ACC112 (cell line): ENCODE measurements at regions not wholly inside any gene's neighbourhood (a gene's known extent, or its start where the extent isn't known, plus 50 kb on each side); places are given as distances from the start of the nearest gene placed in this dataset.

ENCODE experiments used
- H2AFZ ChIP-seq: fragments of 200-600 bp; sonication (generic); one replicate; pipeline ENCODE4 v1.6.0; 2017; ENCODE audit warnings: antibody characterized with exemption, low read length; ENCODE audit not compliant: unreplicated experiment
- H3K27ac ChIP-seq: fragments of 200-600 bp; sonication (generic); 2 replicates; pipeline ENCODE4 v1.5.1; 2014; ENCODE audit warnings: low read depth, mild to moderate bottlenecking, antibody characterized with exemption, low read length, moderate library complexity
- H3K27me3 ChIP-seq: fragments of 200-600 bp; sonication (generic); 2 replicates; pipeline ENCODE4 v1.6.1; 2014; ENCODE audit warnings: mild to moderate bottlenecking, antibody characterized with exemption, low read length, moderate library complexity, mixed read lengths; ENCODE audit not compliant: insufficient read depth
- H3K36me3 ChIP-seq: fragments of 200-600 bp; sonication (generic); 2 replicates; pipeline ENCODE4 v1.6.1; 2016; ENCODE audit warnings: mild to moderate bottlenecking, antibody characterized with exemption, low read length, moderate library complexity, mixed read lengths; ENCODE audit not compliant: insufficient read depth
- H3K4me1 ChIP-seq: fragments of 200-600 bp; sonication (generic); one replicate; pipeline ENCODE4 v1.6.1; 2016; ENCODE audit warnings: low read length, mixed read lengths; ENCODE audit not compliant: insufficient read depth, unreplicated experiment, control insufficient read depth
- H3K4me3 ChIP-seq: fragments of 200-600 bp; sonication (generic); 2 replicates; pipeline ENCODE4 v1.5.1; 2014; ENCODE audit warnings: mild to moderate bottlenecking, low read depth, low read length
- H3K79me2 ChIP-seq: fragments of 200-600 bp; sonication (generic); one replicate; pipeline ENCODE4 v1.6.0; 2016; ENCODE audit warnings: low read length; ENCODE audit not compliant: control insufficient read depth, unreplicated experiment, insufficient read depth

DNA sequence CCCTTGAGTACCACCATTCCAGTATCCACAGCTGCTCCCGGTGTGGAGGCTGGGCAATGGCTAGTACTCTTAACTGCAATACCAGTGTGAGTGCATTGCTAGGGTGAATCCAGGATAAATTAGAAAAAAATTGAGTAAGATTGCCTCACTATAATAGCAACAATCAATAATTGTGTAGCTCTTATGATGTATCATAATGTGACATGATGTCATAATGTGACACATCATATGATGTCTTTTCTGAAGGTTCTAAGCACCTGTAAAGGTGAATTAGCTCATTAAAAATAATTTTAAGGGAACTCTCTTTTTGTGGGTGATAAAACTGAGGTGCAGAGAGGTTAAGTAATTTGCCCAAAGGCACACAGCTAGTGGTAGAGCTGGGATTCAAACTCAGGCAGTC, 424.4 kb downstream of the HLX start:
- Histone ChIP-seq H3K36me3 (no peaks in the 10 kb centered on the region), H3K27me3 (no peaks in the 10 kb centered on the region), H3K79me2 (no peaks in the 10 kb centered on the region), H2AFZ (no peak overlapping the region), H3K27ac (no peak overlapping the region), H3K4me1 (no peaks in the 10 kb centered on the region), H3K4me3 (no peak overlapping the region)

DNA sequence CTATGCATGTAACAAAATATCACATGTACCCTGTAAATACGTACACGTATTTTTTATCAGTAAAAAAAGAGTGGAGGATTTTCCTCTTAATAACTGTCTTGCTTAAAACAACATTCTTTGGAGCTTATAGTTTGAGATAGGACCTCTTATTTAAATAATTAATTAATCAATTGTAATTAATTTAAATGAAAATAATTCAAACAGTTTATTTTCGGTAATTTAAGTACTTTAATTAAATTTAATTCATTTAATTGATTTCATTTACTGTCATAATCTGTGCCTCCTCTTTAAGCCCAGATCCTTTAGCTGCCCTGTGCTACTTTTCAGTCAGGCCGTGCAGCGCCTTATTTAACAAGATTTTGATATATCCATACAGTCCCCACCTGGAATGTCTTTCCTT, 427.0 kb downstream of the HLX start:
- Histone ChIP-seq H3K4me3 (no peak overlapping the region), H3K27me3 (no peaks in the 10 kb centered on the region), H3K4me1 (no peaks in the 10 kb centered on the region), H2AFZ (no peak overlapping the region), H3K36me3 (no peaks in the 10 kb centered on the region), H3K27ac (no peak overlapping the region), H3K79me2 (no peaks in the 10 kb centered on the region)

DNA sequence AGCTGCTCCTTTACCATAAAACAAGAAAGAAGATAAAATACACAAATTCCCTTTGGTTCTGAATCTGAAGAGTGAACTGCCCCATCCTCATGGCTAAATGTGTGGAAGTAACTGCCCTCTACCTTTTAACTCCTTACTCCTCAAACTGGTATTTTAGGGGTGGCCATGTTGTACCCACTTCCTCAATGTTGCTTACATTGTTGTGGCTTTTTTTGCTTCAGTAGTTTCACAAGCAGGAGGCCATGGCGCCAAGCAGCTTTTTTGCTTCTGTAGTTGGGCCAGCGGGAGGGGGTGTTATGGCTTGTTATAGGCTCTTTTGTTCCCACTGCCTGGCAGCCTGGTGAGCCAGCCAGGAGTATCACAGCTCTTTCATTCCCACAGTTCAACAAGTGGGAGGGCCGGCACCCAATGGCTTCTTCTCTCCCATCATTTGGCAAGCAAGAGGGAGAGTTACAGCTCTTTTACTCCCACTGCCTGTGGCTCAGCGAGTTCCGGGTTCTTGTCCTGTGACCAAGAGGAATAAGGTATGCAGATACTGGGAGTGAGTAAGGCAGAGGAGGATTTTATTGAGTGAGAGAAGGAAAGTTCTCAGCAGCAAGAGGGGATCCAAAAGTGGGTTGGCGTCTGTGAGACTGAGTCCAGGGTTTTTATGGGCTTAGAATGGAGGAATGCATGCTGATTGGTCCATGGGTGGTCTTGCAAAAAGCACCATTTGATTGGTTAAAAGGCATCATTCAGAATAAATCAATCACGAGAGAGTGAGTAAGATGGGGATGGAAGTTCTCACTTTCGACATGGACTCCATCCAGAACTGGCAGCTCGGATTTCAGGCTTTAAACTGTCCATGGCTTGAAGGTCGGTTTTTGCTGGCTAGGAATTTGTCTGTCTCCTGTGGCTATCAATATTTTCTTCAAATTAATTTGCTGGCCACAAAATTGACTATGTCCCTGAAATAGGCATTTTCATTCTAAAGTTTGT, 429.6 kb downstream of the HLX start:
- H3K27me3 ChIP-seq = no peaks in the 10 kb centered on the region
- H3K27ac ChIP-seq = no peak overlapping the region
- H3K79me2 ChIP-seq = no peaks in the 10 kb centered on the region
- no peaks in the 10 kb centered on the region for H3K36me3 ChIP-seq
- no peak overlapping the region for H3K4me3 ChIP-seq
- no peak overlapping the region for H2AFZ ChIP-seq
- H3K4me1 ChIP-seq = peaks cover 4% of the 10 kb centered on the region

DNA sequence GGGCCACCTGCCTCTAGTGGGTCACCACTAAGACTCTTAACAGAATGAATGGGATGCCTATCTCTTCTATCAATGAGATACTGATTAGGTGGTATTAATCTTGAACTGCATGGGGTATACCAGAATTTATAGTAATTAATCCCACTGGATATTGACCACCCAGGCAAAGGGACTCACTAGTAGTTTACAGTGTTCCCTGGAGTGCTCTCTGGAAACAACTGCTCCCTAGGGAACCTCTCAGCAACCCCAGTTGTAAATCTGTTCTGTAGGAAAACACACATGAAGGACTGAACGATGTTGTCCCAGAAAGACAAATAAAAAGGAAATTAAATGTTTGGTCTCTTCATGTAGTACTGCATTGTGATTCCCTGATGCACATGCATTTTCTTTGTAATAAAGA, 430.5 kb downstream of the HLX start:
- Histone ChIP-seq H2AFZ (no peak overlapping the region), H3K27me3 (no peaks in the 10 kb centered on the region), H3K4me1 (peaks cover 11% of the 10 kb centered on the region), H3K4me3 (no peak overlapping the region), H3K79me2 (no peaks in the 10 kb centered on the region), H3K27ac (no peak overlapping the region), H3K36me3 (no peaks in the 10 kb centered on the region)

DNA sequence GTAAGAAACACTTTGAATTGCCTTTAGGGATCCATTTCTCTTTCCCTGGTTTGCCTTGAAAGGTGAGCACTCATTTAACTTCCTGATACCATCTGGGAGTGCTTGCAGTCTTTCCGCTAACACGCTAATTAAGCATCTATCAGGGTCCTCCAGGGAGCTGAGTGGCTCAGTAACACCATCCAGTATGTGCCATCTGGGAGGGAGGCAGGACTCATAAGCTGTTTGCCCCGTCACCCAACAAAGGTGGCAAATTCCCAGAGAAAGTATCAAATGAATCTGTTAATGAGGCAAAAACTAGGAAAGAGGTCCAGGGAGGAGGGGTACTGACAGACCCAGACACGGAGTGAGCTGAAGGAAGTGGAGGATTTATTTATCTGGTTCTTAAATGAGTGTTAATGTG, 430.9 kb downstream of the HLX start:
- Histone ChIP-seq H2AFZ (no peak overlapping the region), H3K27me3 (no peaks in the 10 kb centered on the region), H3K4me1 (peaks cover 16% of the 10 kb centered on the region), H3K36me3 (no peaks in the 10 kb centered on the region), H3K79me2 (no peaks in the 10 kb centered on the region), H3K27ac (no peak overlapping the region), H3K4me3 (no peak overlapping the region)

DNA sequence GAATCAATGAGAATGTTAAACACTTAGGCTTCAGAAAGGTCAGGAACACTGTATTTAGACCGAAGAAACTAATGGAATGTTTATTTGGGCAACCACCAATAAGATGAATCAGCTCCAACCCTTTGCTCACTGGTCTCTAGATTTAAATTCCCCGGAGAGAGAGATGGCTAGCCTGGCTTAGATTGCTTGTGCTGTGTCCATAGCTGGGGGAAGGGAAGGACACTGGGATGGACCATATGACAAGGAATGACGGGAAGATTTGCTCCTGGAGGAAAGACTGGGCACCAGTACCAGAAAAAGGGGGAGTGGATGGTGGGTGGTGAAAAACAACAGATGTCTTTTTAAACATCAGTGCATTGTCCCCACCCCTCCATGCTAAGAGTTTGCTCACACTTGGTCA, 426.6 kb downstream of the DUSP10 start:
- H3K36me3 ChIP-seq = no peaks in the 10 kb centered on the region
- H3K27me3 ChIP-seq = no peaks in the 10 kb centered on the region
- H3K4me3 ChIP-seq = peak overlapping the region; percentile 44; the same call in 1 of the 2 replicates
- H2AFZ ChIP-seq = peak overlapping the region; percentile 82
- no peaks in the 10 kb centered on the region for H3K79me2 ChIP-seq
- H3K27ac ChIP-seq = peak overlapping the region; percentile 79
- H3K4me1 ChIP-seq = peaks cover 32% of the 10 kb centered on the region

DNA sequence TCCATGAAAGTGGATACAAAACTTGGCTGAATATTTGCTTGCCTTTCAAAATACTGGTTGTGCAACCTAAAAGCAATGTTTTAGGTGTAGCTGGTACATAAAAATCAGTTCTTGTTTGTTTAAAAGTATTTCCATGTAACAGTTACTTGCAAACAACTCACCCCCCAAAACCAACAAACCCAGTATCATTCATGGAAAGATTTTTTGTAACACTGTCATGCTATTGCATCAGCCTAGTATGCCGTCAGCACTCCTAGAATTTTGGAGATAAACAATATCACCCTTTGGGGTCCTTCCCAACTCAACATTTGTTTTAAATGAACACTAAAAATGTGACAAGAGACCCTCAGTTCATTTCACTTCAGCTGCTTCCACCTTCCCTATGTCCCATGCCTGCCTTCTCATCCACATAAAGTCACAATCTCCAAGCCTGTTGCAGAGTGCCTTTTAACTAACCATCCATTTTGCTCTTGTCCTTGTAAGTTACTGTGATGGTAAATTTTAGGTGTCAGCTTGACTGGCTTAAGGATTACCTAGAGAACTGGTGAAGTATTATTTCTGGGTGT, 425.3 kb downstream of the DUSP10 start:
- H3K36me3 ChIP-seq = no peaks in the 10 kb centered on the region
- peaks cover 32% of the 10 kb centered on the region for H3K4me1 ChIP-seq
- peak overlapping the region; percentile 79 for H3K27ac ChIP-seq
- H3K27me3 ChIP-seq = no peaks in the 10 kb centered on the region
- no peaks in the 10 kb centered on the region for H3K79me2 ChIP-seq
- H2AFZ ChIP-seq = no peak overlapping the region
- no peak overlapping the region for H3K4me3 ChIP-seq

DNA sequence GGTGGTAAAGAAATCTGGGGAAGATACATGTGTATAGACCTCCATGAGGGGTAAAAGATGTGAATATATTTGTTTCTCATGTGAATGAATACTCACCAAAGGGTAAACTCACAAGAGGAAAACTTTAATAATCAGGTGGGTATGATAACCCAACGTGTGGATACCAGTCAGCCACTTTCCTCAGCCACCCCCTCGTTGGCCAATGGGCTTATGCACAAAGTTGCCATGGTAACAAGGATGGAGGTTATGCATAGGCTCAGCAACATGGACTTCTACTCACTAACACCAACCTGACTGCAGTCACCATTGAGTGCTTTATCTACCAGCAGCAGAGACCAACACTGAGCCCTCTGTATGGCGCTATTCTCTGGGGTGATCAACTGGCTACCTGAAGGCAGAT, 424.4 kb downstream of the DUSP10 start:
- H3K4me3 ChIP-seq = no peak overlapping the region
- no peaks in the 10 kb centered on the region for H3K36me3 ChIP-seq
- peaks cover 31% of the 10 kb centered on the region for H3K4me1 ChIP-seq
- H3K27ac ChIP-seq = no peak overlapping the region
- no peak overlapping the region for H2AFZ ChIP-seq
- H3K79me2 ChIP-seq = no peaks in the 10 kb centered on the region
- no peaks in the 10 kb centered on the region for H3K27me3 ChIP-seq

DNA sequence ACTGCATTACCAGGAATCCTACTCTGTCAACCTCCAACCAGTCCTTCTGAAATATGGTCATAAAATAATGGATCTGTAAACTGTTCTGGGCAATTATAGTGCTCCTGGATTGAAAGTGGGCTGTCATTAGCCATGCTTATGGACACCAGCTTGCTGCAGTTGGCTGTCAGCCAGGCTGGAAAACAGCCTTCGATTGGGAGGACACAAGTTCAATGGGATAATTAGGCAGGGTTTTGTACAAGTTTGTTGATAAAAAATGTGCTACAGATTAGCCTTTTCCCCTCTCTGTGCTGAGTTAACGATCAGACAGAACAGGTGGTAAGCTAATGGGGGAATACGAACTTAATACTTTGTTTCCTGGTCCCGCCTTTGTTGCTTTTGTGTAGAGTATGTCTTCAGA, 413.9 kb downstream of the DUSP10 start:
- Histone ChIP-seq H2AFZ (no peak overlapping the region), H3K4me3 (no peak overlapping the region), H3K79me2 (no peaks in the 10 kb centered on the region), H3K27me3 (no peaks in the 10 kb centered on the region), H3K4me1 (no peaks in the 10 kb centered on the region), H3K36me3 (no peaks in the 10 kb centered on the region), H3K27ac (no peak overlapping the region)

DNA sequence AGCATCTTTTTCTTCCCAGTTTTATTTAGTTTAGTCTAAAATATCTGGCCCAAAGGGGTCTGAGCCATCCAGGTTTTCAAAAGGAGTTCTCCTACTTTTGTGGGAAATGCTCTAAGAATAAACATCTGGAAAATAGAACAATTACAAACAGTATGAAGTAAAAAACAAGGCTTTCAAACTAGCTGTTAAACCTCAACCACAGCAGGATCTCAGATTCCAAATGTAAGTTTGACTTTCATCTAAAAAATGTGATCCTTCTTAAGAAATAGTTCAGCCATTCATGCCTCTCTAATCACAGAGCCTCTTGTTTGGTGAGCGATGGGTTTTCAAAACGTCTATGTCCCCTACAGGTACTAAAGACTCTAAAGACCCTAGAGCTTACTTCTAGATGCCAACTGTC, 413.5 kb downstream of the DUSP10 start:
- Histone ChIP-seq H3K4me1 (no peaks in the 10 kb centered on the region), H3K27me3 (no peaks in the 10 kb centered on the region), H3K79me2 (no peaks in the 10 kb centered on the region), H2AFZ (no peak overlapping the region), H3K36me3 (no peaks in the 10 kb centered on the region), H3K4me3 (no peak overlapping the region), H3K27ac (no peak overlapping the region)
